ENCODE measurements at regions not wholly inside any gene's neighbourhood (a gene's known extent, or its start where the extent isn't known, plus 50 kb on each side); places are given as distances from the start of the nearest gene placed in this dataset.

GRCh38 chr10:9081961-9082360, 1027.5 kb downstream of the GATA3 start:
- Histone ChIP-seq H3K27ac (ENCODE audit: low read depth, low read length) (no peak overlapping the region), H3K36me3 (ENCODE audit: insufficient read depth, low read length) (no peaks in the 10 kb centered on the region), H3K9me3 (ENCODE audit: insufficient read depth, low read depth, low read length) (no peaks in the 10 kb centered on the region), H3K9ac (ENCODE audit: low read length) (no peak overlapping the region), H3K4me3 (ENCODE audit: insufficient read depth, low read depth, low read length) (no peak overlapping the region), H2AFZ (ENCODE audit: low read depth, low read length) (no peak overlapping the region), H3K4me2 (ENCODE audit: low read length) (no peak overlapping the region), H3K79me2 (ENCODE audit: insufficient read depth, low read length) (no peaks in the 10 kb centered on the region), H3K27me3 (ENCODE audit: insufficient read depth, low read length) (no peaks in the 10 kb centered on the region), H4K20me1 (ENCODE audit: insufficient read depth, low read length) (no peaks in the 10 kb centered on the region), H3K4me1 (ENCODE audit: insufficient read depth, low read length) (no peaks in the 10 kb centered on the region)
- Mint-ChIP-seq H3K4me3 (ENCODE audit: unreplicated experiment) (no peak overlapping the region), H3K27me3 (ENCODE audit: low read depth, unreplicated experiment) (peaks cover 7% of the 10 kb centered on the region), H3K36me3 (ENCODE audit: low read depth, unreplicated experiment) (no peaks in the 10 kb centered on the region), H3K27ac (ENCODE audit: unreplicated experiment) (no peak overlapping the region), H3K4me1 (ENCODE audit: low read depth, unreplicated experiment) (no peaks in the 10 kb centered on the region), H3K9me3 (ENCODE audit: unreplicated experiment) (no peaks in the 10 kb centered on the region)
- DNase-seq (ENCODE audit: low read depth) (no peak), FAIRE-seq (no peak)
- no peak for TF ChIP-seq EZH2 (IDR thresholded peaks at IDR 0.05; ENCODE audit: insufficient read depth, low read length)
- TF ChIP-seq CTCF (IDR thresholded peaks at IDR 0.05; ENCODE audit: insufficient read depth, low read depth, low read length), result no peak

- H3K4me3 ChIP-seq (ENCODE audit: insufficient read depth, low read depth, low read length), result no peak overlapping the region
- Mint-ChIP-seq H3K4me3 (ENCODE audit: unreplicated experiment) (no peak overlapping the region), H3K36me3 (ENCODE audit: low read depth, unreplicated experiment) (no peaks in the 10 kb centered on the region), H3K4me1 (ENCODE audit: low read depth, unreplicated experiment) (no peaks in the 10 kb centered on the region), H3K27me3 (ENCODE audit: low read depth, unreplicated experiment) (peaks cover 16% of the 10 kb centered on the region), H3K9me3 (ENCODE audit: unreplicated experiment) (peaks cover 3% of the 10 kb centered on the region), H3K27ac (ENCODE audit: unreplicated experiment) (no peak overlapping the region)
- TF ChIP-seq EZH2 (IDR thresholded peaks at IDR 0.05; ENCODE audit: insufficient read depth, low read length), result no peak
- TF ChIP-seq CTCF (IDR thresholded peaks at IDR 0.05; ENCODE audit: insufficient read depth, low read depth, low read length), result no peak
- no peak overlapping the region for H3K9ac ChIP-seq (ENCODE audit: low read length)
- no peaks in the 10 kb centered on the region for H3K27me3 ChIP-seq (ENCODE audit: insufficient read depth, low read length)
- H3K4me2 ChIP-seq (ENCODE audit: low read length), result no peak overlapping the region
- no peak for FAIRE-seq
- H3K79me2 ChIP-seq (ENCODE audit: insufficient read depth, low read length), result no peaks in the 10 kb centered on the region
- H3K4me1 ChIP-seq (ENCODE audit: insufficient read depth, low read length), result no peaks in the 10 kb centered on the region
- no peaks in the 10 kb centered on the region for H4K20me1 ChIP-seq (ENCODE audit: insufficient read depth, low read length)
- H3K27ac ChIP-seq (ENCODE audit: low read depth, low read length), result no peak overlapping the region
- H2AFZ ChIP-seq (ENCODE audit: low read depth, low read length), result no peak overlapping the region
- DNase-seq (ENCODE audit: low read depth), result no peak
- no peaks in the 10 kb centered on the region for H3K9me3 ChIP-seq (ENCODE audit: insufficient read depth, low read depth, low read length)
- H3K36me3 ChIP-seq (ENCODE audit: insufficient read depth, low read length), result no peaks in the 10 kb centered on the region
Observed at GRCh38 chr10:9091530-9092093, 1037.1 kb downstream of the GATA3 start.

GRCh38 chr10:9096288-9096687, 1041.8 kb downstream of the GATA3 start:
- DNase-seq (ENCODE audit: low read depth), result no peak
- Histone ChIP-seq H4K20me1 (ENCODE audit: insufficient read depth, low read length) (no peaks in the 10 kb centered on the region), H3K4me1 (ENCODE audit: insufficient read depth, low read length) (no peaks in the 10 kb centered on the region), H3K27me3 (ENCODE audit: insufficient read depth, low read length) (no peaks in the 10 kb centered on the region), H3K4me3 (ENCODE audit: insufficient read depth, low read depth, low read length) (no peak overlapping the region), H3K36me3 (ENCODE audit: insufficient read depth, low read length) (no peaks in the 10 kb centered on the region), H3K79me2 (ENCODE audit: insufficient read depth, low read length) (no peaks in the 10 kb centered on the region), H2AFZ (ENCODE audit: low read depth, low read length) (no peak overlapping the region), H3K9ac (ENCODE audit: low read length) (no peak overlapping the region), H3K9me3 (ENCODE audit: insufficient read depth, low read depth, low read length) (no peaks in the 10 kb centered on the region), H3K27ac (ENCODE audit: low read depth, low read length) (no peak overlapping the region), H3K4me2 (ENCODE audit: low read length) (no peak overlapping the region)
- Mint-ChIP-seq H3K36me3 (ENCODE audit: low read depth, unreplicated experiment) (no peaks in the 10 kb centered on the region), H3K4me1 (ENCODE audit: low read depth, unreplicated experiment) (no peaks in the 10 kb centered on the region), H3K27ac (ENCODE audit: unreplicated experiment) (no peak overlapping the region), H3K4me3 (ENCODE audit: unreplicated experiment) (no peak overlapping the region), H3K27me3 (ENCODE audit: low read depth, unreplicated experiment) (peaks cover 25% of the 10 kb centered on the region), H3K9me3 (ENCODE audit: unreplicated experiment) (peaks cover 3% of the 10 kb centered on the region)
- no peak for FAIRE-seq
- TF ChIP-seq CTCF (IDR thresholded peaks at IDR 0.05; ENCODE audit: insufficient read depth, low read depth, low read length) (no peak), EZH2 (IDR thresholded peaks at IDR 0.05; ENCODE audit: insufficient read depth, low read length) (no peak)
